ENCODE measurements at regions not wholly inside any gene's neighbourhood (a gene's known extent, or its start where the extent isn't known, plus 50 kb on each side); places are given as distances from the start of the nearest gene placed in this dataset.

DNA sequence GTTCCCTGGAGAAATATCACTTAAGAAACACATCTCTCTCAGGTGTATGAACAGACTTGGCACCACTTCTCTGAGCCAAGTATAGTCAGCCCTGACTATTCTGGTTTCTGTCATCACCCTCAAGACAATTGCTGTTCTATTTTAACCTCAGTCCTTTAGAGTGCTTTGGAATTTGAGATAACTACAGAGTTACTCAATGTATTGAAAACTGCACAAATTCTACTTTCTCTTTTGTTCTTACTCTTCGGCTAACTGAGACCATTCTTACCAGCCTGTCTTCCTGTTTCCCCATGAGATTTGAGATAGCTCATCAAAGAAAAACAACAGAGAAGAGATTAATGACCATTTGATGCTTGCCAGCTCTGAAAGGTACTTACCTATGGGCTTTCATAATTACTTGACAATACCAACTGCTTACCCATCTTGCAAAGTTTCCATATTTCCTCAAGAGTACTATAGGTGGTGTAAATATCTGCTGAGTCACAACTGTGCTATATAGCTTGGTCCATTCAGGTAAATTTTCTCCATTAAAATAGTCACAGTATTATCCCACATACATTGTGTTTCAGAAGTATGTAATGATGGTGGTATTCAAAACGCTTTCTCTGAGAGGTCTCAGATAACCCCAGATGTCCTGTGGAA lies 467.5 kb upstream of the CHST9 start (continued):
- TF ChIP-seq MEF2B (IDR thresholded peaks at IDR 0.05; ENCODE audit: partially characterized antibody, poor library complexity, severe bottlenecking) (peak; percentile 52), MTA2 (IDR thresholded peaks at IDR 0.05; ENCODE audit: low read depth) (0 out of 2 replicates have a peak, but pooled peaks have one; percentile 17), E2F4 (IDR thresholded peaks at IDR 0.05; ENCODE audit: low read depth, low read length) (no peak)
- TF ChIP-seq, protein P1, sequence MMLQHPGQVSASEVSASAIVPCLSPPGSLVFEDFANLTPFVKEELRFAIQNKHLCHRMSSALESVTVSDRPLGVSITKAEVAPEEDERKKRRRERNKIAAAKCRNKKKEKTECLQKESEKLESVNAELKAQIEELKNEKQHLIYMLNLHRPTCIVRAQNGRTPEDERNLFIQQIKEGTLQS (IDR thresholded peaks at IDR 0.05; ENCODE audit: borderline replicate concordance, extremely low read depth, low read depth, low read length), result no peak

- TF ChIP-seq, protein P2, sequence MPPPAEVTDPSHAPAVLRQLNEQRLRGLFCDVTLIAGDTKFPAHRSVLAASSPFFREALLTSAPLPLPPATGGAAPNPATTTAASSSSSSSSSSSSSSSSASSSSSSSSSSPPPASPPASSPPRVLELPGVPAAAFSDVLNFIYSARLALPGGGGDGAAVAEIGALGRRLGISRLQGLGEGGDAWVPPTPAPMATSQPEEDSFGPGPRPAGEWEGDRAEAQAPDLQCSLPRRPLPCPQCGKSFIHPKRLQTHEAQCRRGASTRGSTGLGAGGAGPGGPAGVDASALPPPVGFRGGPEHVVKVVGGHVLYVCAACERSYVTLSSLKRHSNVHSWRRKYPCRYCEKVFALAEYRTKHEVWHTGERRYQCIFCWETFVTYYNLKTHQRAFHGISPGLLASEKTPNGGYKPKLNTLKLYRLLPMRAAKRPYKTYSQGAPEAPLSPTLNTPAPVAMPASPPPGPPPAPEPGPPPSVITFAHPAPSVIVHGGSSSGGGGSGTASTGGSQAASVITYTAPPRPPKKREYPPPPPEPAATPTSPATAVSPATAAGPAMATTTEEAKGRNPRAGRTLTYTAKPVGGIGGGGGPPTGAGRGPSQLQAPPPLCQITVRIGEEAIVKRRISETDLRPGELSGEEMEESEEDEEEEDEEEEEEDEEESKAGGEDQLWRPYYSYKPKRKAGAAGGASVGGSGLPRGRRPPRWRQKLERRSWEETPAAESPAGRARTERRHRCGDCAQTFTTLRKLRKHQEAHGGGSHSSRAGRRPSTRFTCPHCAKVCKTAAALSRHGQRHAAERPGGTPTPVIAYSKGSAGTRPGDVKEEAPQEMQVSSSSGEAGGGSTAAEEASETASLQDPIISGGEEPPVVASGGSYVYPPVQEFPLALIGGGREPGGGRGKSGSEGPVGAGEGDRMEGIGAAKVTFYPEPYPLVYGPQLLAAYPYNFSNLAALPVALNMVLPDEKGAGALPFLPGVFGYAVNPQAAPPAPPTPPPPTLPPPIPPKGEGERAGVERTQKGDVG (CRISPR knock-in tag; IDR thresholded peaks at IDR 0.05), result no peak
- TF ChIP-seq, protein P3, sequence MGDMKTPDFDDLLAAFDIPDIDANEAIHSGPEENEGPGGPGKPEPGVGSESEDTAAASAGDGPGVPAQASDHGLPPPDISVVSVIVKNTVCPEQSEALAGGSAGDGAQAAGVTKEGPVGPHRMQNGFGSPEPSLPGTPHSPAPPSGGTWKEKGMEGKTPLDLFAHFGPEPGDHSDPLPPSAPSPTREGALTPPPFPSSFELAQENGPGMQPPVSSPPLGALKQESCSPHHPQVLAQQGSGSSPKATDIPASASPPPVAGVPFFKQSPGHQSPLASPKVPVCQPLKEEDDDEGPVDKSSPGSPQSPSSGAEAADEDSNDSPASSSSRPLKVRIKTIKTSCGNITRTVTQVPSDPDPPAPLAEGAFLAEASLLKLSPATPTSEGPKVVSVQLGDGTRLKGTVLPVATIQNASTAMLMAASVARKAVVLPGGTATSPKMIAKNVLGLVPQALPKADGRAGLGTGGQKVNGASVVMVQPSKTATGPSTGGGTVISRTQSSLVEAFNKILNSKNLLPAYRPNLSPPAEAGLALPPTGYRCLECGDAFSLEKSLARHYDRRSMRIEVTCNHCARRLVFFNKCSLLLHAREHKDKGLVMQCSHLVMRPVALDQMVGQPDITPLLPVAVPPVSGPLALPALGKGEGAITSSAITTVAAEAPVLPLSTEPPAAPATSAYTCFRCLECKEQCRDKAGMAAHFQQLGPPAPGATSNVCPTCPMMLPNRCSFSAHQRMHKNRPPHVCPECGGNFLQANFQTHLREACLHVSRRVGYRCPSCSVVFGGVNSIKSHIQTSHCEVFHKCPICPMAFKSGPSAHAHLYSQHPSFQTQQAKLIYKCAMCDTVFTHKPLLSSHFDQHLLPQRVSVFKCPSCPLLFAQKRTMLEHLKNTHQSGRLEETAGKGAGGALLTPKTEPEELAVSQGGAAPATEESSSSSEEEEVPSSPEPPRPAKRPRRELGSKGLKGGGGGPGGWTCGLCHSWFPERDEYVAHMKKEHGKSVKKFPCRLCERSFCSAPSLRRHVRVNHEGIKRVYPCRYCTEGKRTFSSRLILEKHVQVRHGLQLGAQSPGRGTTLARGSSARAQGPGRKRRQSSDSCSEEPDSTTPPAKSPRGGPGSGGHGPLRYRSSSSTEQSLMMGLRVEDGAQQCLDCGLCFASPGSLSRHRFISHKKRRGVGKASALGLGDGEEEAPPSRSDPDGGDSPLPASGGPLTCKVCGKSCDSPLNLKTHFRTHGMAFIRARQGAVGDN (IDR thresholded peaks at IDR 0.05), result no peak
- TF ChIP-seq ZNF622 (IDR thresholded peaks at IDR 0.05), result no peak
- TF ChIP-seq JUNB (IDR thresholded peaks at IDR 0.05), result no peak
- TF ChIP-seq SMAD5 (IDR thresholded peaks at IDR 0.05; ENCODE audit: low read depth), result no peak
- no peak for TF ChIP-seq KDM1A (IDR thresholded peaks at IDR 0.05; ENCODE audit: borderline replicate concordance)
- no peak for TF ChIP-seq CREM (IDR thresholded peaks at IDR 0.05; ENCODE audit: low read depth)
- no peak for TF ChIP-seq NFIC (IDR thresholded peaks at IDR 0.05; ENCODE audit: low read depth, low read length)
- TF ChIP-seq, protein P4, sequence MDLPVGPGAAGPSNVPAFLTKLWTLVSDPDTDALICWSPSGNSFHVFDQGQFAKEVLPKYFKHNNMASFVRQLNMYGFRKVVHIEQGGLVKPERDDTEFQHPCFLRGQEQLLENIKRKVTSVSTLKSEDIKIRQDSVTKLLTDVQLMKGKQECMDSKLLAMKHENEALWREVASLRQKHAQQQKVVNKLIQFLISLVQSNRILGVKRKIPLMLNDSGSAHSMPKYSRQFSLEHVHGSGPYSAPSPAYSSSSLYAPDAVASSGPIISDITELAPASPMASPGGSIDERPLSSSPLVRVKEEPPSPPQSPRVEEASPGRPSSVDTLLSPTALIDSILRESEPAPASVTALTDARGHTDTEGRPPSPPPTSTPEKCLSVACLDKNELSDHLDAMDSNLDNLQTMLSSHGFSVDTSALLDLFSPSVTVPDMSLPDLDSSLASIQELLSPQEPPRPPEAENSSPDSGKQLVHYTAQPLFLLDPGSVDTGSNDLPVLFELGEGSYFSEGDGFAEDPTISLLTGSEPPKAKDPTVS (IDR thresholded peaks at IDR 0.05; ENCODE audit: low read depth, low read length), result no peak
- in situ Hi-C loops (cut with MboI), result no loop called here
- intact Hi-C loops (cut with micrococcal nuclease; ENCODE audit: unreplicated experiment), result no loop called here
- CTCF ChIA-PET, result no interaction called here
- Histone ChIP-seq H3K9me3 (replicated peaks; ENCODE audit: control insufficient read depth, insufficient read depth, low read length) (no peaks in the 10 kb centered on the region), H2AFZ (ENCODE audit: control insufficient read depth, low read depth, low read length) (no peak overlapping the region), H3K27ac (ENCODE audit: control insufficient read depth, insufficient read depth) (no peak overlapping the region), H3K4me1 (ENCODE audit: control insufficient read depth, insufficient read depth, low read length) (no peaks in the 10 kb centered on the region), H3K79me2 (ENCODE audit: control insufficient read depth, insufficient read depth, low read length) (no peaks in the 10 kb centered on the region), H3K27me3 (replicated peaks in 1 of 2; ENCODE audit: control insufficient read depth in 2 of 2, insufficient read depth in 2 of 2, low read length in 1 of 2) (no peaks in the 10 kb centered on the region), H3K4me2 (ENCODE audit: control insufficient read depth, insufficient read depth) (no peak overlapping the region), H3K4me3 (no peak overlapping the region), H4K20me1 (ENCODE audit: control insufficient read depth, insufficient read depth) (no peaks in the 10 kb centered on the region), H3K9ac (ENCODE audit: control insufficient read depth, insufficient read depth, low read length) (no peak overlapping the region), H3K36me3 (ENCODE audit: control insufficient read depth in 2 of 2, insufficient read depth in 2 of 2, low read length in 1 of 2) (no peaks in the 10 kb centered on the region)
- no TSS peak for BruUV-seq (replicated peaks)
- POLR2A ChIA-PET, result no interaction called here
- 10% methylated on average over 3 of the region's 3 CpGs for WGBS (ENCODE audit: insufficient coverage, insufficient replicate concordance, low lambda C conversion rate, missing lambda C conversion rate)
- DNase-seq (ENCODE audit: low read depth, low spot score) (no peak), ATAC-seq (no peak), FAIRE-seq (no peak)
- SMC1A ChIA-PET (ENCODE audit: uncharacterized antibody, unreplicated experiment), result no interaction called here
- RAD21 ChIA-PET (ENCODE audit: unreplicated experiment), result no interaction called here
These were observed 464.5 kb upstream of the CHST9 start for GRCh38 chr18:27649621-27650020.

All from GM12878 (cell line).